A172 (cell line): ENCODE measurements at regions not wholly inside any gene's neighbourhood (a gene's known extent, or its start where the extent isn't known, plus 50 kb on each side); places are given as distances from the start of the nearest gene placed in this dataset.

ENCODE experiments used
- DNase-seq: peaks from one replicate; pipeline ENCODE4 v3.0.0-alpha.2; 2015; ENCODE audit warnings: low spot score

- DNase-seq, result no peak
Observed at GRCh38 chr13:63704521-63704920, 2288.9 kb upstream of the PCDH20 start.

GRCh38 chr13:63700350-63700749 is 2284.7 kb upstream of the PCDH20 start:
- DNase-seq, result no peak

DNA sequence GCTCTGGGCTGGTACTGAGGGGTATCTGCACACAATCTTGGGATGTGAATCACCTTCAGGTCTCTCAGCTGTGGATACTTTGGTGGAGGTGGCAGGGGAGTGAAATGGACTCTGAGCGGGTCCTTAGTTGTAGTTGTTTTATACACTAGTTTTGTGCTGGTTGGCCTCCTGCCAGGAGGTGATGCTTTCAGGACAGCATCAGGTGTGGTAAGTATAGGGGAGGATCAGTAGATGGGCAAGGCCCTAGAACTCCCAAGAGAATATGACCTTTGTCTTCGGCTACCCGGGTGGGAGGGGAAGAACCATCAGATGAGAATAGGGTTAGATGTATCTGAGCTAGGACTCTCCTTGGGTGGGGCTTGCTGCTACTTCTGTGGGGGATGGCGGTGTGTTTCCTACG is 2284.3 kb upstream of the PCDH20 start:
- no peak for DNase-seq

DNA sequence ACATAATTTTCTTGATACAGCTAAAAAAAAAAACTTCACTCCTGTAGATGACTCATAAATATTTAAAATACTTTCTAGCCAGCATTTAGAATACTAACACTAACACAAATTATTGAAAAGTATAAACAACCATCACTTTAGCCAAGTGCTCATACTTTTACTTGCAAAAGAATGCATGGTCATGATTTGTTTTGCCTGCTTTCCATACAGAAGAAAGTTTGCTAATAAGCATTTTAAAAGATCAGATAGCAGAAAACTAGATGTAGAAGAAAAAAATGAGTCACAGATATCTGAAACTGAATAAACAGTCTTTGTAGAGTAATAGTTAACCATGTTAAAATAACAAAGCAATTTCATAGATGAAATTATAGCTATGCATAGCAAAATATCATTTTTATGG is 2280.4 kb upstream of the PCDH20 start:
- peak; percentile 5 for DNase-seq

DNA sequence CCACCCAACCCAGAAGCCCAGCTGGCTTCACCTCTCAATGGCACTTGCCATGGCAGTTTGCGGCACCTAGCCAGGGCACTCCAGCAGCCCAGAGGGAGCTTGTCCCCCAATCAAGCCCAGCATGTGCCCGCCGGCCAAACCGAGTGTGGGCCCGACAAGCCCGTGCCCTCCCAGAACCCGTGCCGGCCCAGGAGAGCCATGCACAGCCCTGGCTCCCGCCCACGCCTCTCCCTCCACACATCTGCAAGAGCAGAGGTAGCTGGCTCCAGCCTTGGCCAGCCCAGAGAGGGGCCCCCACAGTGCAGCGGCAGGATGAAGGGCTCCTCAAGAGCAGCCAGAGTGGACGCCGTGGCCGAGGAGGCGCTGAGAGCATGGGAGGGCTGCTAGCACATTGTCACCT is 2278.0 kb upstream of the PCDH20 start:
- DNase-seq, result no peak

GRCh38 chr13:63691474-63691873 is 2275.8 kb upstream of the PCDH20 start:
- DNase-seq, result no peak

DNA sequence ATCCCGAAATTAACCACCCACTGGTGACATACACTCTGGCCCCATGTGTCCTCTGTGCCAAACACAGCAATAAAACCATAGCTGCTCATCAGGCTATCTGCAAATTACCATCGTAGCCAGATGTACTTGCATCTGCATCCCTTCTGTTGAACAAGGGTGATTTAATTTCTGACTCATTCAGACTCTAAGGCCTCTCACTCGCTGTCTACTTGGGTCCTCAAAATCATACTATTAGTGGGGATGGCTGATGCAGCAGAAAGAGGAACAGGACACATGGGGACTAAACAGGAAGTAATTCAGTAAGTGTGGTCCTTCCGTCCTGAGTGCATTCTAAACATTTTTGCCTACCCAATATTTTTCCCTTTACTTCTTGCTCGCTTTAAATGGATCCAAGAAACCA is 2275.0 kb upstream of the PCDH20 start:
- DNase-seq, result no peak

DNA sequence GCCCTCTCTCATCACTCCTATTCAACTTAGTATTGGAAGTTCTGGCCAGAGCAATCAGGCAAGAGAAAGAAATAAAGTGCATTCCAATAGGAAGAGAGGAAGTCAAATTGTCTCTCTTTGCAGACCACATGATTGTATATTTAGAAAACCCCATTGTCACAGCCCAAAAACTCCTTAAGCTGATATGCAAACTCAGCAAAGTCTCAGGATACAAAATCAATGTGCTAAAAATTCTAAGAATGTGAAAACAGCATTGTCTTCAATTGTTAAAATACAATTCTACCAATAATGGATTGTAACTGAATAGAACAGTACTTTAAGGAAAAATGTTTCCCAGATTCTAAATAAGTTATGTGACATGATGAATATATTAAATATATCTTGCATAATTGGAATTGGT is 2269.2 kb upstream of the PCDH20 start:
- no peak for DNase-seq

GRCh38 chr13:63680704-63681103 is 2265.1 kb upstream of the PCDH20 start:
- no peak for DNase-seq

DNA sequence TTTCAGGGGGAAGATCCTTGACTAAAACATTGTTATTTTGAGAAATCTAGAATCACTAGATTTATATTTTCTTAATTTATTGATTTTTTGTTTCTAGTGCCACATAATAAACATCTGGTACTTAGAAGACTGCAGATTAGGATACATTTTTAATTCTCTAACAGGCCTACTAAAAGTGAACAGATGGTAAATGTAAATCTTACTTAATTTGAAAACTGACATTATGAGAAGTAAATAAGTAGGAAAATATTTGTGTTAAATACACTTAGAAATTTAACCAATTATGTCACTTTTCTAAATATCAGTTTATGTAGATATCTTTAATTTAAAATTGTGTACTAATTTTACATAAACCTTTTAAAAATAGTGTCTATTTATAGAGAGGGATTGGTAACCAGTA is 2255.6 kb upstream of the PCDH20 start:
- DNase-seq, result no peak

DNA sequence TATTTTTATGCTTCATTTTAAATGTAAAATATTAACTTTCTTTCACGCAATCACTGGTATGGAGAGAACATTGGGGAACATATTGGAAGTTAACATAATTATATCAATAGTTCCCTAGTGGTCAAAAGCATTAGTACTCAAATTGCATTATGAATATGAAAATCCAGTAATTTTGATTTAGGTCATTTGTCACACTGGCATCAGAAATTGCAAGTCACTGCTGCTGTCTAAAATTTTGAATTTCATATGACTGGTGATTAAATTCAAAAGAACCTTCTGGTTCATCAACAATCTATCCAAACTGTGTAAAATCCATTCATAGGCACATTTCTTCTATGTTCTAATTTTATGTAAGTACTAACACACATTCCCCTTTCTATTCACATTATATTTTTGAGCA is 2235.7 kb upstream of the PCDH20 start:
- no peak for DNase-seq

DNA sequence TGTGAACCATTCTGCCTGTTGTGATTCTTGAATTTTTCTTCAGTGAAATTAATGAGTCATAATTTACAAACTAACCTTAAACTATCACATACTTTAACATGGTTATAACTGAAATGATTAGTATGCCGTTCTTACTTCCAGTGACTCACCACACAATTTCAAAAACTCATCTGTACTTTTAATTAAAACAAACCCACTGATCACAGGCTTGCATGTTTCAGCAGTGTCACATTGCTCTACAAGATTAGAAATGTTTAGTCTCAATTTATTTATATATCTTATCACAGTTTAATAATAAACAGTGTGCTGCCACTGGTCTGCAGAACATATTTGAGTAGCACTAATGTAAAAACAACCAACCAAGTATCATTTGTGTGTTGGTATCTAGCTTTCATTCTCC is 2227.9 kb upstream of the PCDH20 start:
- no peak for DNase-seq

- peak; percentile 33 for DNase-seq
Observed at GRCh38 chr13:63636316-63636993, 2220.8 kb upstream of the PCDH20 start.

DNA sequence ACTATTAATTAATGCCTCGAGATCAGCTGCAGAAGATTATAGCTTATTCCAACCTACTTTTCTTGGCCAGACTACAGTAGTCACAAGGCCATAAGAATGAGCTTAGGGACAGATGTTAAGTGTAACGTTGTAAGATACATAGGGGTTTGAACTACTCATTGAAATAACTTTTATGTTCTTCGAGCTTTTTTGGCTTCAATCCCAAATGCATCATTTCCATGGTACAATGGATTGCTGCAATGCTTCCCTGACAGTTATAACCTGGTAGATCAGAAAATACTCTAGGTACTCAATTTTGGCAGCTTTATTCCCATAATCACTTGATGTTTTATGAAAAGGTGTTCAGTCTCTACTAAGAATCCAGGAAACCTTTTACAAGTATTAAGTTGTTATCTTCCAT is 2216.7 kb upstream of the PCDH20 start:
- DNase-seq, result no peak

DNA sequence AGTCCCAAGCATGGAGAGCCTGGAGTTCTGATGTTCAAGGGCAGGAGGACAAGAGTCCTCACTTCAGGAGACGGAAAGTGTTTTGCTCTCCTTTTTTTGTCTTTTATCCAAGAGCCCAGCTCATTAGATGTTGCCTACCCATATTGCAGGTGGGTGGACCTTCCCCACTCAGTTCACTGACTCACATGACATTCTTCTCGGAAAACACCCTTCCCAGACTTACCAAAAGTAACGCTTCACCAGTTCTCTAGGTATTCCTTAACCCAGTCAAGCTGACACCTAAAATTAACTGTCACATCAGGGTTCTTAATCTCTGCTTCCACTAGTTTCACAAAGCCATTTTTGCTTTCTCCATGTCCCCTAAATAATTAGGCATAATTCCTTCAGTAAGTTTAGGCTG is 2215.4 kb upstream of the PCDH20 start:
- DNase-seq, result no peak

GRCh38 chr13:63629591-63629990 is 2213.9 kb upstream of the PCDH20 start:
- DNase-seq, result no peak

- DNase-seq, result no peak
Observed at GRCh38 chr13:63628310-63628709, 2212.7 kb upstream of the PCDH20 start.

- DNase-seq, result peak; percentile 55
Observed at GRCh38 chr13:63625869-63626268, 2210.2 kb upstream of the PCDH20 start.

GRCh38 chr13:63614874-63615612 is 2199.4 kb upstream of the PCDH20 start:
- DNase-seq, result no peak

- no peak for DNase-seq
Observed at GRCh38 chr13:63607153-63607552, 2191.5 kb upstream of the PCDH20 start.

GRCh38 chr13:63605962-63606361 is 2190.3 kb upstream of the PCDH20 start:
- DNase-seq, result no peak

- no peak for DNase-seq
Observed at GRCh38 chr13:63605403-63605802, 2189.8 kb upstream of the PCDH20 start.

DNA sequence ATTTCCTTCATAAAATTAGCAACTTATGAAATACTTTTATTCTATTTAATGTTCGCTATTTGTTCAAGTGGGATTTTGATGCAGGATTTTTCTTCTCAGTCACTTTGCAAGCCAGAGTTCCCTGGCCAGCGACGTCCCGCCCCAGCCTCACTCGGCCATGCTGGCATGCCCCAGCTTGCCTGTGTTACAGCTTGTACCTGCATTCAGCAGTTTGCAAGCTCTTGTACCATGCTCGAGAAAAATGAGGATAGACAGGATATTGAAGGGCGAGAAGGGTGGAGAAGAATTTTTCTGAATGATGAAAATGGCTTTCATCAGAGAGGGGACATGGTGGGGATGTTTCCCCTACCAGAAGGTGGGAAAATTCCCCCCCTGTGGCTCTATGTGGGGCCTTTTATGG is 2180.2 kb upstream of the PCDH20 start:
- DNase-seq, result no peak

- DNase-seq, result no peak
Observed at GRCh38 chr13:63586467-63586866, 2170.8 kb upstream of the PCDH20 start.
